HepG2 (cell line): ENCODE measurements at regions not wholly inside any gene's neighbourhood (a gene's known extent, or its start where the extent isn't known, plus 50 kb on each side); places are given as distances from the start of the nearest gene placed in this dataset.

ENCODE experiments used
- STAG1 ChIP-seq: sonication (generic); formaldehyde crosslinking; IDR thresholded peaks from 2 replicates; pipeline ENCODE4 v1.4.0; 2020; ENCODE audit warnings: missing genetic modification reagents
- ZKSCAN8 ChIP-seq: IDR thresholded peaks from 2 replicates; pipeline ENCODE4 v1.6.1; 2016; ENCODE audit warnings: borderline replicate concordance, missing genetic modification reagents, missing compliant biosample characterization
- TF ChIP-seq, protein P1 (sequence below): sonication (generic); formaldehyde crosslinking; IDR thresholded peaks from 2 replicates; pipeline ENCODE4 v1.5.0; 2020; ENCODE audit warnings: mild to moderate bottlenecking, missing genetic modification reagents, moderate library complexity

DNA sequence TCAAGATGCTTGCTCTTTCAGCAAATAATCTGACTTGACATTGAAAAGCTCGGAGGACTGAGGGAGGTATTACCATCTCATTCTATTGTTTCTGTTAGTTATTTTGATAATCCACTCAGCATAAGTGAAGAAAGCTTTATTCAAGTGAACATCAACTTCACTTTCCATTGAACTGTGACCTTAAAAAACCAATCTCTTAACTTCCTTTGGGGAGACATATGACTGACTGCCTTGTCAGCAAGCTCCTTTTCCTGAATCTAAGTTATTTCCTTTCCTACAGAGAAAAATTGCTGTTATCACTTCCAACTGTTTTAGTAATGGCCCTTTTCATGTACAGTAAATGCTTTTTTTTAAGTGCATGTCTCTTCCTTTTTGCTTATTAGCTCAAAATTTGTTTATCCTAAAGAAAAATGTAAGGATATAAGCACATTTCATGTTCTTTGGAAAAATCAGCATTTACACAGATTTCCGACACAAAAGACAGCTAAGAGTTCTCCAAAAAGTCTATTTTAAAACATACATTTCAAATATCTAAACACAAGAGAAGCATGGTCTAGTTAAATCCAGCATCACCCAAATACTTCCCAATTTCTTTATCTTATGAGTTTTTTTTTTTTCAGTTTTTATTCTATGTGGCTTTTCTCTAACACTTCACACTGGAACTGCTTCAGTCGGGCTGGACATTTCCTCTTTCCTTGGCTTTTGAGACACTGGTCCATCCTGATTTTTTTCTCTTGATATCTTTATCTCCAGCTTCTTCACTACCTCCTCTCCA is 117.9 kb upstream of the DAB2 start:
- no peak for TF ChIP-seq ZKSCAN8 (CRISPR knock-in tag)
- TF ChIP-seq, protein P1, sequence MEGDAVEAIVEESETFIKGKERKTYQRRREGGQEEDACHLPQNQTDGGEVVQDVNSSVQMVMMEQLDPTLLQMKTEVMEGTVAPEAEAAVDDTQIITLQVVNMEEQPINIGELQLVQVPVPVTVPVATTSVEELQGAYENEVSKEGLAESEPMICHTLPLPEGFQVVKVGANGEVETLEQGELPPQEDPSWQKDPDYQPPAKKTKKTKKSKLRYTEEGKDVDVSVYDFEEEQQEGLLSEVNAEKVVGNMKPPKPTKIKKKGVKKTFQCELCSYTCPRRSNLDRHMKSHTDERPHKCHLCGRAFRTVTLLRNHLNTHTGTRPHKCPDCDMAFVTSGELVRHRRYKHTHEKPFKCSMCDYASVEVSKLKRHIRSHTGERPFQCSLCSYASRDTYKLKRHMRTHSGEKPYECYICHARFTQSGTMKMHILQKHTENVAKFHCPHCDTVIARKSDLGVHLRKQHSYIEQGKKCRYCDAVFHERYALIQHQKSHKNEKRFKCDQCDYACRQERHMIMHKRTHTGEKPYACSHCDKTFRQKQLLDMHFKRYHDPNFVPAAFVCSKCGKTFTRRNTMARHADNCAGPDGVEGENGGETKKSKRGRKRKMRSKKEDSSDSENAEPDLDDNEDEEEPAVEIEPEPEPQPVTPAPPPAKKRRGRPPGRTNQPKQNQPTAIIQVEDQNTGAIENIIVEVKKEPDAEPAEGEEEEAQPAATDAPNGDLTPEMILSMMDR, result no peak
- no peak for TF ChIP-seq STAG1 (CRISPR knock-in tag)
